Ovary (tissue), 7 donors: ENCODE measurements at regions not wholly inside any gene's neighbourhood (a gene's known extent, or its start where the extent isn't known, plus 50 kb on each side); places are given as distances from the start of the nearest gene placed in this dataset.

Source experiments
- DNase-seq, 5 donors: peaks; one replicate each; pipeline ENCODE4 v3.0.0-alpha.2; 2019 to 2020
- H3K27ac ChIP-seq, 2 donors: fragments of 200-600 bp; one replicate each; pipeline versions ENCODE4 v1.5.1 to v1.8.0; 2019 to 2022
- H3K27me3 ChIP-seq: fragments of 200-600 bp; one replicate; pipeline ENCODE4 v1.8.0; 2022
- H3K36me3 ChIP-seq: fragments of 200-600 bp; sonication (generic); one replicate; pipeline ENCODE4 v1.5.1; 2019
- H3K4me1 ChIP-seq: one replicate; pipeline ENCODE4 v1.8.1; 2013; ENCODE audit warnings: mild to moderate bottlenecking, moderate library complexity; ENCODE audit not compliant: insufficient read depth
- H3K4me3 ChIP-seq: fragments of 200-600 bp; sonication (generic); one replicate; pipeline ENCODE4 v1.5.1; 2017
- H3K9me3 ChIP-seq, 2 donors: fragments of 200-600 bp in 1 of 2; sonication (generic) in 1 of 2; one replicate each; pipeline versions ENCODE4 v1.5.1 to v1.8.1; 2013 to 2019; ENCODE audit warnings: mild to moderate bottlenecking in 1 of 2, moderate library complexity in 1 of 2
- EP300 ChIP-seq: sonication (generic); formaldehyde crosslinking; IDR thresholded peaks from one replicate; pipeline ENCODE4 v1.6.1; 2017; ENCODE audit warnings: antibody characterized with exemption
- POLR2A ChIP-seq: fragments of 450-650 bp; IDR thresholded peaks from one replicate; pipeline ENCODE4 v1.6.1; 2017; ENCODE audit warnings: antibody characterized with exemption, mild to moderate bottlenecking, moderate library complexity
- WGBS, 3 donors: extraction: QIAGEN DNeasy Blood & Tissue Kit in 1 of 3; methylation state at CpG; one replicate each; pipeline versions ENCODE4 v1.1.5 to v1.1.7; 2013 to 2017; 5-methylcytosine and 5-hydroxymethylcytosine counted together
- intact Hi-C, 4 donors: fragments of 100-400 bp; cut with DNase I; formaldehyde crosslinking; loops; one replicate each; pipeline versions ENCODE4 v1.11.0 to v1.15.1; 2022 to 2023
- TF ChIP-seq, protein P1 (sequence below), 3 donors: fragments of 450-650 bp in 2 of 3; fragments of 200-600 bp in 1 of 3; IDR thresholded peaks; one replicate each; pipeline versions ENCODE4 v1.5.1 to v1.8.0; 2016 to 2022; ENCODE audit warnings: antibody characterized with exemption in 3 of 3, mild to moderate bottlenecking in 1 of 3
- donor health status: DM: no; HTN: no; CAD: no; lungs with moderate emphysema.
- donor health status: DM: no; HTN: no; CAD: no.
- donor health status: Bipolar disorder and iron deficiency.
- donor health status: DM: no; HTN: no; CAD: no.
- donor health status: DM: yes; HTN: yes; CAD: no.

DNA sequence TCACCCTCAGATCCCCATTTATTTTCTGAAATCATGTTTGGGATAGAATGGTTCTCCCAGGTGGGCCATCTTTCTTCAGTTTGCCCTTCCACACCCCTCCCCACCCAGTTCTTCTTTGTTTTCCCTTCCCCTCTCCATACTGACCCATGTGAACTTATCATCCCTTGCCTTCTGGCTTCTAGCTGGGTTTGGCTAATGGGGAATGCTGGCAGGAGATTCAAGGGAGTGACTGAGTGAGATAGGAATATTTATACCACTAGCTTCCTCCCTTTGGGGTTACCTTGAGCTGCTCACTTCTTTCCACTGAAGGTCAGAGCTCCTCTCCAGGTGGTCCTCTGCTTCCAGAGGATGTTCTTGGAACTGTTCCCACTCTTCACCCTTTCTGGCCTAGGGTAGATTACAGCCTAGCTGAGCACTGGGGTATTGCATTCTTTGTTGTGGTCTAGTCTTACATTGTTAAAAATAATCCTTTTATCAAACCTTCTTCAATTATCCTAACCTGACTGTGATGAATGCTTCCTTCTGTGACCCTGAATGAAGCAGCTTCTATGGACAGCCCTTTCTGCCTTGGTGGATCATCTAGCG, 88.3 kb upstream of the ATP2B1 start:
- Histone ChIP-seq H3K4me1 (no peaks in the 10 kb centered on the region), H3K9me3 (no peaks in the 10 kb centered on the region), H3K36me3 (no peaks in the 10 kb centered on the region), H3K27ac (no peak overlapping the region), H3K27me3 (no peaks in the 10 kb centered on the region), H3K4me3 (no peak overlapping the region)
- intact Hi-C loops = no loop called here
- 87 to 96% (median 89%) methylated on average over 1 of the region's 1 CpG for WGBS, 3 donors
- no peak for TF ChIP-seq EP300
- no peak for TF ChIP-seq POLR2A
- TF ChIP-seq, protein P1, sequence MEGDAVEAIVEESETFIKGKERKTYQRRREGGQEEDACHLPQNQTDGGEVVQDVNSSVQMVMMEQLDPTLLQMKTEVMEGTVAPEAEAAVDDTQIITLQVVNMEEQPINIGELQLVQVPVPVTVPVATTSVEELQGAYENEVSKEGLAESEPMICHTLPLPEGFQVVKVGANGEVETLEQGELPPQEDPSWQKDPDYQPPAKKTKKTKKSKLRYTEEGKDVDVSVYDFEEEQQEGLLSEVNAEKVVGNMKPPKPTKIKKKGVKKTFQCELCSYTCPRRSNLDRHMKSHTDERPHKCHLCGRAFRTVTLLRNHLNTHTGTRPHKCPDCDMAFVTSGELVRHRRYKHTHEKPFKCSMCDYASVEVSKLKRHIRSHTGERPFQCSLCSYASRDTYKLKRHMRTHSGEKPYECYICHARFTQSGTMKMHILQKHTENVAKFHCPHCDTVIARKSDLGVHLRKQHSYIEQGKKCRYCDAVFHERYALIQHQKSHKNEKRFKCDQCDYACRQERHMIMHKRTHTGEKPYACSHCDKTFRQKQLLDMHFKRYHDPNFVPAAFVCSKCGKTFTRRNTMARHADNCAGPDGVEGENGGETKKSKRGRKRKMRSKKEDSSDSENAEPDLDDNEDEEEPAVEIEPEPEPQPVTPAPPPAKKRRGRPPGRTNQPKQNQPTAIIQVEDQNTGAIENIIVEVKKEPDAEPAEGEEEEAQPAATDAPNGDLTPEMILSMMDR (IDR thresholded peaks at IDR 0.05) = no peak
- no peak for DNase-seq

DNA sequence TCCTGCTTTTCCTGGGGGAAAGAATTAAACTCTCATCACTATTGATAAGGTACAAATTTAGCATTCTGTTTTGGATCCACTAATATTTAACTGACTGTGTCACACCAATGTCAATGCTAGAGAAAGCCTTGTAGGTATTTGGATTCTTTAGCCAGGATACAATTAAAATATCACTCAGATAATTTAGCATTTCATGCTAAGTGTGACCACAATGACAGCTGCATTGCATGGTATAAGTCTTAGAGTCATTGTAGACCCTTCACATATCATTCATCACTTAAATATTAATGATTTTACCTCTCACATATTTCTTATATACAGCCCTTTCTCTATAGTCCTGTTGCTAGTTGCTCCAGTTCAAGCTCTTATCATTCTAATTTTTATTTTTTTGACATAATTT, 85.3 kb upstream of the ATP2B1 start:
- no peak overlapping the region for H3K4me3 ChIP-seq
- H3K27me3 ChIP-seq = no peaks in the 10 kb centered on the region
- H3K4me1 ChIP-seq = no peaks in the 10 kb centered on the region
- no peaks in the 10 kb centered on the region for H3K36me3 ChIP-seq
- intact Hi-C loops = no loop called here
- TF ChIP-seq POLR2A (no peak), EP300 (no peak)
- TF ChIP-seq, protein P1 (IDR thresholded peaks at IDR 0.05) = no peak
- no peak overlapping the region for H3K27ac ChIP-seq
- no peak for DNase-seq
- no peaks in the 10 kb centered on the region for H3K9me3 ChIP-seq

DNA sequence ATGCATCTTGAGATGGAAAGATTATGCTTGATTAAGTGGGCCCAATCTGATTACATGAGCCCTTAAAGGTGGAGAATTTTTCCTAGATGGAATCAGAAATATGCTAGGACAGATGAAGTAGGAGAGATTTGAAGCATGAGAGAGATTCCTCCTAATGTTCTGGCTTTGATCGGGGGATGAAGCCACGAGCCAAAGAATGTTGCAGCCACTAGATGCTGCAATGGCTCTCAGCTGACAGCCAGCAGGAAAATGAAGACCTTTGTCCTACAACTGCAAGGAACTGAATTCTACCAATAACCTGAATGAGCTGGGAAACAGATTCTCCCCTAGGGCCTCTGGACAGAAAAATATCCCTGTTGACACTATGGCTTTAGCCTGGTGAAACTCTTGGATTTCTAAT, 82.6 kb upstream of the ATP2B1 start:
- Histone ChIP-seq H3K4me3 (no peak overlapping the region), H3K27ac (no peak overlapping the region), H3K4me1 (no peaks in the 10 kb centered on the region), H3K9me3 (peaks cover 0 to 2% of the 10 kb centered on the region in 2 donors), H3K27me3 (no peaks in the 10 kb centered on the region), H3K36me3 (no peaks in the 10 kb centered on the region)
- TF ChIP-seq POLR2A (no peak), EP300 (no peak)
- TF ChIP-seq, protein P1 (IDR thresholded peaks at IDR 0.05) = no peak
- WGBS, 3 donors = 89 to 92% (median 89%) methylated on average over 2 of the region's 2 CpGs
- intact Hi-C loops = no loop called here
- no peak for DNase-seq

GRCh38 chr12:89789862-89790261, 81.2 kb upstream of the ATP2B1 start:
- Histone ChIP-seq H3K27me3 (no peaks in the 10 kb centered on the region), H3K27ac (no peak overlapping the region), H3K36me3 (no peaks in the 10 kb centered on the region), H3K9me3 (peaks cover 0 to 4% of the 10 kb centered on the region in 2 donors), H3K4me3 (no peak overlapping the region), H3K4me1 (no peaks in the 10 kb centered on the region)
- TF ChIP-seq EP300 = no peak
- no peak for TF ChIP-seq POLR2A
- TF ChIP-seq, protein P1 (IDR thresholded peaks at IDR 0.05) = no peak
- DNase-seq = no peak
- WGBS, 3 donors = 11 to 28% (median 22%) methylated on average over 1 of the region's 1 CpG
- intact Hi-C loops = no loop called here

DNA sequence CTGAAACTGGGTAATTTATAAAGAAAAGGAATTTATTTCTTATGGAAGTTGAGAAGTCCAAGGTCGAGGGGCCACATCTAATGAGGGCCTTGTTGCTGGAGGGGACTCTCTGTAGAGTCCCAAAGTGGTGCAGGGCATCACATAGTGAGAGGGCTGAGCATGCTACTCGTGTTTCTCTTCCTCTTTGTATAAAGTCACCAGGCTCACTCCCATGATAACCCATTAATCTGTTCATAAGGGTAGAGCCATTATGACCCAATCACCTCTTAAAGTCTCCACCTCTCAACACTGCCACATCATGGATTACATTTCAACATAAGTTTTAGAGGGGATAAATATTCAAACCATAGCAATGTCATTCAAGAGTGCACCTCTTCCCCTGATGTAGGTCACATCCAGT, 79.1 kb upstream of the ATP2B1 start:
- H3K4me3 ChIP-seq = no peak overlapping the region
- 73 to 85% (median 84%) methylated on average over 2 of the region's 2 CpGs for WGBS, 3 donors
- peaks cover 0 to 4% of the 10 kb centered on the region in 2 donors for H3K9me3 ChIP-seq
- intact Hi-C loops = no loop called here
- no peak overlapping the region for H3K27ac ChIP-seq
- H3K27me3 ChIP-seq = no peaks in the 10 kb centered on the region
- TF ChIP-seq, protein P1 (IDR thresholded peaks at IDR 0.05) = no peak
- TF ChIP-seq POLR2A = no peak
- H3K4me1 ChIP-seq = no peaks in the 10 kb centered on the region
- no peak for DNase-seq
- no peaks in the 10 kb centered on the region for H3K36me3 ChIP-seq
